Effector CD8-positive, alpha-beta T cell (primary cell): ENCODE measurements at regions not wholly inside any gene's neighbourhood (a gene's known extent, or its start where the extent isn't known, plus 50 kb on each side); places are given as distances from the start of the nearest gene placed in this dataset.
"Not testable (repeated sequence)": the region's sequence is repeated elsewhere in the genome, so short reads cannot be mapped to it uniquely, and the experiment has no call there.

ENCODE experiments used
- DNase-seq: peaks from one replicate; lab custom pipeline; 2025; lab: John Stamatoyannopoulos, UW

DNA sequence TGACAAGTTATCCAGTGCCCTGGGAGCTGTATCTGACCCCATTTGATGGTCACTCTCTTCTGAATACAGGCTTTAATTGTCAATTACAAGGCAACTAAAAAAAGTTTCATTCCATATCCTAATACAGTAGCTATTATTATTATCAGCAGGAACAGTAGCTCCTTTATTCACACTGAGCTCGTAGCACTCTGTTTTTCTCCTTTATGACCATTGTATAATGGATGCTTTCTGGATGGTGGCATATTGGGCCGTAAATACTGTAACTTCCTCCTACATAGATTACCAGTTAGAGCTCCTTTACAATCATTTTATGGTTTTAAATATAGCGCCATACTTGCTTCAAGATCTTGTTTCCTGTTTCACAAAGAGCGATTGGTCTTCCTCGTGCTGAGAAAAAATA lies 1040.3 kb downstream of the TSN start:
- no peak for DNase-seq

DNA sequence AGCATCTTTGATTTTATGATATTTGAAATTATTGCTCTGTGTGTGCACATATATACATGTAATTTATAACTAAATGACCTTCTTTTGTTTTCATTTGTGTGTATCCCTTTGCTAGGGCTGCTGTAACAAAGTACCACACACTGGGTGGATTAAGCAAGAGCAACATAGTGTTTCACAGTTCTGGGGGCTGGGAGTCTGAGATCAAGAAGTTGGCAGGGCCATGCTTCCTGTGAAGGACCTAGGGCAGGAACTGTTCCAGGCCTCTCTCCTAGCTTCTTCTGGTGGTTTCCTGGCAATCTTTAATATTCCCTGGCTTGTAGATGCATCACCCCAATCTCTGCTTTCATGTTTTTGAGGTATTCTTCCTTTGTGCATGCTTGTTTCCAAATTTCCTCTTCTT lies 1043.9 kb downstream of the TSN start:
- no peak for DNase-seq

DNA sequence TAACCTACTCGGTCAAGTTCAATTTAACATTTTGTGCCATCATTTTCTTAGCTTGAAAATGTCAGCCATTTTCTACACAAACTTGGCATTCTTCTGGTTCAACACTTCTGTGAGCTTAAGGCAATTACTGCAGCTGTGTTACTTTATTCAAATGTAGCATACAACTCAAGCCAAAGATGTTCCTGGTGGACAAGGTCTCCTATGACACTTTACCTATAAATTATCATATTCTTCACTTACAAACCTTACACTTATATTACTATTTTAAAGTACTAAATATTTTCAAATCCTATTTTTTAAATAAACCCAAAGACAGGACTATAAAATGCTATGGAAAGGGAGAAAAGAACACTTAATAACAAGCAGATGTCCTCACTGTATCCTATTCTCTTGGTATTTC lies 1045.3 kb downstream of the TSN start:
- no peak for DNase-seq

DNA sequence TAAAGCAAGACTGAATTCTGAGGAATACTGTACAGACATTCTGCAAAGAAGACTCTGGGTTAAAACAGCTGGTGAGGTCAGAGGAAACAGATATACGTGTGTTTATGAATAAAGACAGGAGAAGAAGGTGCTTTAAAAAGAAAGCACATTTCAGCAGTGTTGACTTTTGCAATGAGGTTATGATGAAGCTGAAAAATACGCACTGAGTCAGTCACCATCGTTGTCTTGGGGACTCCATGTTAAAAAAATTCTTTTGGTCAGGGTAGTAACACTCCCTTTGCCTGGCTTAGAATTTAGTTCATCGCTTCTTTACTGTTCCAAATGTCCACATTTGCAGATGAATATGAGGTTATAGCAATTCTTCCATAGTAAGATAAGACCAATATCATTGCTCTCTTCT lies 1049.0 kb downstream of the TSN start:
- DNase-seq, result no peak

DNA sequence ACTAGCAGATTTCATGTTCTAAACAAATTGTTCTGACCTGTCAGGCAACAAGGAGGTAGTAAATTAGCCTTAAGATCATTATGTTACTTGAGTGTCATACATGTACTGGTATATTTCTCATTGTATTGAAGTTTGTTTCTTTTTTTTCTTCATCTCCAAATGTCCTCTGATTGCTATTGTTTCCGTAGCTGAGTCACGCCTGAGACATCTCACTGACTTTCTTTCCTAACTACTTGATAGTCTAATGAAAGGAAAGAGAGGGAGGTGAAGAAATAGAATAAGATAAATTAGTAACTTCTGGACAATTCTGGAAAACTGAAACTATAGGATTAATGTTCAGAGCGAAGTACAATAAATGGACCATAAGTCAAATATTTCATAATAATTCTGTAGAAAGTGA lies 1049.9 kb downstream of the TSN start:
- DNase-seq, result no peak

DNA sequence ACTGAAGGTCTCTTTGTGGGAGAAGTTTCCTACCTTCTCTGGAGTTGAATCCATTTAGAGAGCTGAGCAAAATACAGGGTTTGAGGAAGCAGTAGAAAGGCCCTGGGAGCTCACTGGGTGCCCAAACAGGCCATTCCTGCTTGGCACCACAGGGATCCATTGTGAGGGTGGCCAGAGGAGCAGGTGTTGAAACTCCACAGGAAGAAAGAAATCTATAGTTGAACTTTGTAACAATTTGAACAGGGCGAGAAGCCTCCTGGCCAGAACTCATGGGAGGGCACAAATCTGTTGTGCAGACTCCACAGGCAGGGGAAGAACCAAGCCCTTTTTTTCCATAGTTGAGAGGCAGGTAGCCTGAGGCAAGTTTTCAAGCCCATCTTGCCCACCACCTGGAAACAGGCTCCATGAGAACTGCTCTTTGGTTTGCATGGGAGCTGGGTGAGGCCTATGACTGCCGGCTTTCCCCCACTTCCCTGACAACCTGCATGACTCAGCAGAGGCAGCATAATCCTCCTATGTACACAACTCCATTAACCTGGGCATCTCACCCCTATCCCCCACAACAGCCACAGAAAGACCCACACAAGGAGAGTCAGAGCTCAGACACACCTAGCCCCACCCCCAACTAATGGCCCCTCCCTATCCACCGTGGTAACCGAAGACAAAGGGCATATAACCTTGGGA lies 1053.0 kb downstream of the TSN start:
- no peak for DNase-seq

DNA sequence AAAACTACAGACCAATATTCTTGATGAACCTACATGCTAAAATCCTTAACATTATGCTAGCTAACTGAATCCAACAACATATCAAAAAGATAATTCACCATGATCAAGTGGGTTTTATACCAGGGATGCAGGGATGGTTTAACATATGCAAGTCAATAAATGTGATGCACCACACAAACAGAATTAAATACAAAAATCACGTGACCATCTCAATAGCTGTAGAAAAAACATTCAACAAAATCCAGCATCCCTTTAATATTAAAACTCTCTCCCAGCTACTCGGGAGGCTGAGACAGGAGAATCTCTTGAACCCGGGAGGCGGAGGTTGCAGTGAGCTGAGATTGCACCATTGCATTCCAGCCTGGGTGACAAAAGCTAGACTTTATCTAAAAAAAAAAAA lies 1056.8 kb downstream of the TSN start:
- not testable (repeated sequence) for DNase-seq

DNA sequence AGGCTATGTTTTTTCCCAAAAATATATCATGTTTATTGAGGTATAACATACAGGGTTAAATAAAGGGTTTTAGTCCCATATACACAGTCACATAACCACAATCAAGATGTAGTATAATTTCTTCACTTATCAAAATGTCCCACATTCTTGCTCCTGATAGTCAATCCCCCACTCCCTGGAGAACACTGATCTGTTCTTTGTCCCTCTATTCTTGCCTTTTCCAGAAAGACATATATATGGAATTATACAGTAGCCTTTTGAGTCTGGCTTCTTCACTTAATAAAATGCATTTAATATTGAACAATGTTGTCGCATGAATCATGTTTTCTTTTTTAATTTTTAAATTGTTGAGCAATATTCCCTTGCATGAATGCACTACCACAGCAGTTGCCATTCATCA lies 1059.7 kb downstream of the TSN start:
- no peak for DNase-seq

DNA sequence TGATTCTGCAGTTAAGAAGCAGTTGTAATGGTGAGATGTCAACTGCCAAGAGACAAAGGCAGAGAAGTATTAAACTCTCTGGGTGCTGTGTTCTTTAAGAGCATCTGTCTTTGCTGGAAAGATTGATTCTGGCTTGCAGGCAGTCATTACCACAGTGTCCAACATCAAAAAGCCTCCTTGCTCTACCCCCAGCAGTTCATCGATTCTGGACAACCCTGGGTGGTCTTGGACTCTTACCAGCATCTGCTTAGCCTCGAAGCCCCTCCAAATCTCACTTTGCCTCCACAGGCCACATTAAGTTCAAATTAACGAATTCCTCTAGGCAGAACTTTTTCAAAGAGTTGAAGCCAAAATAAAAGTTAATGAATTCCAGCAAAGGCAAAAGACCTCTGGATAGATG lies 1061.4 kb downstream of the TSN start:
- DNase-seq, result no peak

DNA sequence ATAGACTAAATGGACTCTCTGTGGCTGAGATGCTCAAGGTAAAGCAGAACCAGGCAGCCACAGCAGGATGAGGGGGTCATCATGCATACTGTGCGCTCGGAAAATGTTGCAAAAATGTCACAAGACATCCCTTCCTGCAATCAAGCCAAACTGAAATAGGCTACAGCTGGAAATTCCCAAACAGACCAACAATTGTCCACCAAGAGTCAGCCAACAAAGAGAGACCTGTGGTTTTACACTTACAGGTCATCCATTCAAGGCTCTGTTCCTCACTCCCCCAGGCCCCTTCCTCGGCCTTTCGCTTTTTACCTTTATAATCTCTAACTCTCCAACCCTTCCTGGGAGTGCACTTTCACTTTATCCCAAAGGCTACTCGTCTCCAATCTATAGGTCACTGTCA lies 1066.9 kb downstream of the TSN start:
- DNase-seq, result no peak

DNA sequence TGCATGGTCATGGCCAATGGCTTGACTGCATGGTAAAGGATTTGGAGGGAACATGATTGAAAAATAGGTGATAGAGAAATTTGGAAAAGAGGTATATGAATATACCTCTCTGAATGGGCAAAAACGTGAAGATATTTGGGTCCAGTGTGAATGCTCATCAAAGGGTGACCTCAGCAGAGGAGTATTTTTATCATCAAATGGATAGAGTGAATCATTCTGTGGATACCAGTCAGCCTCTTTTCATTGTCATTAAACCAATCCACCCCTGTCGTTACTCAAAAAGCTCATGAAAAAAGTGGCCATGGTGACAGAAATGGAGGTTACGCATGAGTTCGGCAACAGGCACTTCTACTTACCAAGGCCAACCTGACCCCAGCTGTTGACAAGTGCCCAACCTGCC lies 1074.7 kb downstream of the TSN start:
- DNase-seq, result no peak

DNA sequence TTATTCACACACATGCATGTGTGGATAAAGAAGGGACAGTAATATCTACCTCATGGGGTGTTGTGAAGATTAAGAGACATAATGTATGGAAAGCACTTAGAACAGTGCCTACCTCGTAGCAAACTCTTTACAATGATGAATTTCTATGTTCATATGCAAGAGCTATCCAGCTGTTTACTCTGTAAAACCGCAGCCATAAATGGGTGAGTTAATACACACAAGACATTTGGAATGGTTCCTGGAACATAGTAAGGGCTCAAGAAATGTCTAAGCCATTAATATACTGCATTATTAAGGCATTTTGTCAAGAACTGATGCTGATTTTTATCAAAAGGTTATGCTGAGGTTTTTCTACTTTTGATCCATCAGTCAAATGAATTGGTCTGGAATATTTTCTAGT lies 1076.2 kb downstream of the TSN start:
- no peak for DNase-seq

DNA sequence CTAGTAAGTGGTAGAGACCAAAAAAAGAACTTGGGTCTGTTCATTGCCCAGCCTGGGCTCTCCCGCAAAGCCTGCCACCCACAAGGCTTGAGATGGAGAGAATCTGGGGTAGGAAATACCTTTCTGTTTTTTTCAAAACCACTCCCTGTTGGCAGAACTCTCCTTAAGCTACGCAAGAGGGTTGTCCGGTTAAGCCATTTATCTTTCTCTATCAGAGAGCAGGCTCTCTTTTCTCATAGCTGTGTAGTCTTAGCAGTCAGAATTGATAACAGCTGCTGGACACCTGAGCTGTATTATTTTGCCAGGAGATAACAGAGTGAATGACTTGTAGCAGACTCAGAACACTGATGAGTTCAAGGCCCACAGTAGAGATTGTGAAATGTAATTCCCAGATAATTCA lies 1088.1 kb downstream of the TSN start:
- DNase-seq, result no peak

DNA sequence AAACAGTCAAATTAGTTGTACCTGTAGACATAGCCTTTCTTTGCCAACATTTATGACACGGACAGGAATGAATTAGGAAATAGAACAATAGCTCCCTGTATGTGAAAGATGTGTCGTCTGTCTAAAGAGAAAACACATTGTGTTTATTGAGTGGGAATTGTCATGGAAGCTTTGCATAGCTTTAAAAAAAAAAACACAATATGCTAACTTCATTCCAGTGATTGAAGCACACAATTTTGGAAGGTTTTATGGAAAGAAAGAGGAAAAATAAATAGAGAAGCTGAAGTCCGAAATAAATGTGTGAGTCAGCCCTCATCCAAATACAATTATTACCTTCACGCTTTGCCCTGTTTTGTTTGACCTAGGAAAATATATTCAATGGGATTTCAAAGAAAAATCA lies 1095.7 kb downstream of the TSN start:
- DNase-seq, result no peak

DNA sequence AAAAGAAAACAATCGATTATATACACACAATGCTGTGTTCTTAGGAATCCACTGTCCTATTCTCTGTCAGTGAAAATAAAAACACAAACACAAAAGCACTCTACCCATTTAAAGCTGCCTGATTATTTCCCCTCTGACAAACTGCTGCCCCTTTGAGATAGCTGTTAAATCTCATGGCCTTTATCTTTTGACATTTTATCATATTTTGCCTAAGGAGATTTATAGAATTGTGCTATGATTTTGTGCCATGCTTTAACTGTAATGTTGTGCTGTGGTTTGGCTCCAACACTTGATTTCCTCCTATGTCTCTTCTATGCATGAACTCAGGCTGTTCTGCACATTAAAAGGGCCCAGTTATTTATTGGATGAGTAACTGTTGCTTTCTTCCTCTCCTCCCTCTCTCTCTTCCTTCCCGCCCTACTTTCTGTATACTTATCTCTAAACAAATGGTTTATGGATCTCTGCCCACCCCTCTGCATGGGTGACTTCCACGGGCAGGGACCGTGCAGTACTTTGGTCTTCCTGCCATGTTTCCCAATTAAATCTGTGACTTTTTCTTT lies 1096.6 kb downstream of the TSN start:
- DNase-seq, result no peak

DNA sequence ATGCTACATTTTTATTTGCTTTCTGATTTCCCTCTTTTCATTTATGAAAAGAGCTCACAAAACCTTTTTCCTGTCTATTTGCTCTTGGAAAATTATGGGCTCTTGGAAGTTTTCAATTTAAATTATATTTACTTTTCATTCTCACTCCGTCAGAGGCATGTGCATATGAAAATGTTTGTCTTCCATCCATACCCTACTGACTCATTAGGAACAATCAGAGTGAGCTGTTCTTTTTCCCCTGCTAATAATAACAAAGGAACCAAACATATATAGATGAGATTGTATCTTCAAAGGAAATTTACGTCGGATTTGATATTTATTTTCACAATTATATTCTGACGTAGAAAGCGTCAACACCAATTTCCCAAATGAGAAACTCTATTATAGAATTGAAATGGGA lies 1101.2 kb downstream of the TSN start:
- DNase-seq, result no peak

DNA sequence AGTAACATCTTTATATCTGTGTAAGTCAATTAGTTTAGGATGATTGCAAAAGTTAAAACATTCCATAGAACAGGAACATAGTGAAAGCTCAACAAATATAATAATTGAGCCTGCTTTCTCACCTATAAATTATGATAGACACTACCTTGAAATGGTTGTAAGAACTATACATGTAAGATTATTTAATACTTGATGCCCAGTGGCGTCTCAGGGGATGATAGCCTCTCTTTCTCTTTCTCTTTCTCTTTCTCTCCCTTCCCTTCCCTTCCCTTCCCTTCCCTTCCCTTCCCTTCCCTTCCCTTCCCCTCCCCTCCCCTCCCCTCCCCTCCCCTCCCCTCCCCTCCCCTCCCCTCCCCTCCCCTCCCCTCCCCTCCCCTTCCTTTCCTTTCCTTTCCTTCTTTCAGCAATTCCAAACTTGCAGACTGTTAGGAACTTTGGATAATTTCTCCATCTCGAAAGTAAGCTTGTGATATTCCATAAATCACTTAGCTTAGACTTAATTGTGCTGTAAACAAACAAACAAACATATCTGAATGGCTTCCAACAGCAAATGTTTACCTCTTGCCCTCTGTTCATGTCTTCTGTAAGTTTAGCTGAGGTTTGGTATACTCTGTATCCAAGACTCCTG lies 1102.7 kb downstream of the TSN start:
- no peak for DNase-seq

DNA sequence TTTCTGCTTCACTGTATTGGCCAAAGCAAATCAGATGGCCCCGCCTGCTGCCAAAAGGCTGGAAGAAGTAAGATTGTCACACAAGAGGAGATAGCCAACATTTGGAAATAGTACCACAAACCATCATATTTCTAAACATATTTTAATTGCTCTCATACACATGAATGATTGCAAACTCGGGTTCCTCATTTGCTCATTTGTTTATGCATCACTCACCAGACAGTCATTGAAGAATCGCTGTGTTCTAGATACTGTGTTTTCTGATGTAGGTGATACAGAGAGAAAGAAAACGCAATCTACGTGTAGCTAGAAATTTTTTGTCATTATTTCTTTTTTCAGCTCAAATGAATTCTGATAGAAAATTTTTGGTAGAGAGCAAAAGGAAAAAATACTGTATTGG lies 1103.4 kb downstream of the TSN start:
- DNase-seq, result no peak

DNA sequence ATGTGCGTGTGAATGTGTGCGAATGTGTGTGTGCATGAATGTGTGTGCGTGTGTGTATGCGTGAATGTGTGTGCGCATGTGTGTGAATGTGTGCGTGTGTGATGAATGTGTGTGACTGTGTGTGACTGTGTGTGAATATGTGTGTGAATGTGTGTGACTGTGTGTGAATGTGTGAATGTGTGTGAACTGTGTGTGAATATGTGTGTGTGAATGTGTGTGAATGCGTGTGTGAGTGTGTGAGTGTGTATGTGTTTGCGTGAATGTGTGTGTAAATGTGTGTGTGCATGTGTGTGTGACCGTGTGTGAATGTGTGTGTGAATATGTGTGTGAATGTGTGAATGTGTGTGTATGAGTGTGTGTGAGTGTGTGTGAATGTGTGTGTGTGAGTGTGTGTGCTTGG lies 1103.8 kb downstream of the TSN start:
- DNase-seq, result no peak

DNA sequence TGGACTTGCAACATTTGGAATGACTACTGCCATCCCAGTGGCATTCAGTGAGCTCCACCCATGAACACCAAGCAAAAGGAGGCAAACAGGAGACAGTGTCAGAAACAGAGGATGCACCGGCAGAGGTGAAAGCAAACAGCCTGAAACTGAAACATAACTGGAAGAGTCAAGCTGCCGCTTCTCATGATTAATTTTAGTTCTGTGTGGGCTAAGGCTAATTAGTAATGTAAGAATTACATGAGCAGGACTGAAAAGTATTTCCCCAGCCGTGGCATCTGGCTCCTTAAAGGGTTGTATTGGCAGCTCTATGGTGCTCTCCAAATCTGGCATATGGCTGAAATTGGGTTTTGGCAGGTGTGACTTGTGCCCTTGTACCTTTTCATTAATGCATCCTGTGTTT lies 1108.1 kb downstream of the TSN start:
- DNase-seq, result no peak

DNA sequence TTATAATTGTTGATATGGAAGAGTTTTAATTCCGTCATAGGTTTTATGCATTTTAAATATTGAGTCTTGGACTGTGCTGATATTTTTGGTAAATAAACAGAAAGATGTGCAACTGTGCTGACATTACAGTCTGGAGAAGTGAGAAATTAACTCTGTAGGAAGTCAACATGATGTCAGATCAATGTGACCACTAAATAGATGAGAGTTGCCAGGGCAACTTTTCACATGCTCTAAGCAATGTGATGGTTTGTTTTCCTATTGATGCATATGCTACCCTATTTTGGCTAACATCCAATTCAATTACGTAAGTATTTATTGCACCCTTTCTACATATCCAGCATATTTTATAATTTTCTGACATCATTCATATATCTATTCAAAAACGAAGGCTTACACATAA lies 1109.3 kb downstream of the TSN start:
- DNase-seq, result no peak

DNA sequence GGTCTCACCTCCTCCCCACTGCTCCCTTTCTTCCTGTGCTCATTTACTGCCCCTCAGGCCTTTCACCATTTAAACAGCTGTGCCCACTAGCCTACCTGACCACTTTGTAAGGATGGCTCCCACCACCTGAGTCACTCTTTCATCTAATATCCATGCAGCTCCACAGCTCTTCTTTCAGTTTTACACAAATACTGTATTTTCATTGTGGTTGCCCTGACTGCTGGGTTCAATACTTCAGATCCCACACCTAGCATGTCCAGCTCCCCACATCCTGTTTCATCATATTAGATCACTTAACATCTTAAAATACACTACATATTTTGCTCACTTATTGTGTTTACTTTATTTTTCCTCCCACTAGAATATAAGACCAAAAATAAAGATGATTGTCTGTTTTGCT lies 1110.6 kb downstream of the TSN start:
- no peak for DNase-seq

DNA sequence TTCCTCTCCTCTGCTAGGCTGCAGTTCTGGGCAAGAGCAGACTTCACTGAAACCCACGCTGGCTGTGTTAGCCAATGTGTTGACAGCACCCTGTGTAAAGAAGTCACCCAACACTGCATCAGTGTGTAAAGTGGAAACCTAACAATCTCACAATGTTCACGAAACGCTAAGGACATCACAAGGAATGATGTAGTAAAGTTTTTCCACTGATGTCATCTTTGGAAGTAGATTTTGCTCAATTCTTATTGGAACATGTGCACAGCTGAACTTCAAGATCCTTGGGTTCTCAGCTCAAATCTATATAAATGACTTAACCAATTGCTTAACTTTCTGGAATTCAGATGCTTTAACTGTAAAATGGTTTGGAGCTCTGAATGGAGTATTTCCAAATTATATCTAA lies 1112.5 kb downstream of the TSN start:
- no peak for DNase-seq
